Endometrial microvascular endothelial cells (primary cell): ENCODE measurements at regions not wholly inside any gene's neighbourhood (a gene's known extent, or its start where the extent isn't known, plus 50 kb on each side); places are given as distances from the start of the nearest gene placed in this dataset.

Source experiments
- in situ Hi-C: cut with HindIII; loops from 2 replicates; pipeline ENCODE4 v1.10.0; 2017; ENCODE audit warnings: low sequenced_read_pairs, low pct_unique_long_range_greater_than_20kb; ENCODE audit errors: inconsistent ontology term

- in situ Hi-C loops: no loop called here
These were observed 906.0 kb upstream of the ALCAM start for GRCh38 chr3:104460477-104461406.

- in situ Hi-C loops: no loop called here
These were observed 905.3 kb upstream of the ALCAM start for GRCh38 chr3:104461431-104461830.

- in situ Hi-C loops: no loop called here
These were observed 894.5 kb upstream of the ALCAM start for GRCh38 chr3:104472221-104472620.

- in situ Hi-C loops: no loop called here
These were observed 892.7 kb upstream of the ALCAM start for GRCh38 chr3:104474011-104474410.

- in situ Hi-C loops: no loop called here
These were observed 863.7 kb upstream of the ALCAM start for GRCh38 chr3:104503022-104503421.

- in situ Hi-C loops: no loop called here
These were observed 856.4 kb upstream of the ALCAM start for GRCh38 chr3:104510131-104510849.

- in situ Hi-C loops: no loop called here
These were observed 852.3 kb upstream of the ALCAM start for GRCh38 chr3:104514371-104514770.

- in situ Hi-C loops: no loop called here
These were observed 851.9 kb upstream of the ALCAM start for GRCh38 chr3:104514776-104515175.

GRCh38 chr3:104519068-104519467 is 847.6 kb upstream of the ALCAM start:
- in situ Hi-C loops: no loop called here

GRCh38 chr3:104519468-104520227 is 847.1 kb upstream of the ALCAM start:
- in situ Hi-C loops: no loop called here

GRCh38 chr3:104520228-104520655 is 846.5 kb upstream of the ALCAM start:
- in situ Hi-C loops: no loop called here

- in situ Hi-C loops: no loop called here
These were observed 844.9 kb upstream of the ALCAM start for GRCh38 chr3:104521606-104522336.

GRCh38 chr3:104523136-104523535 is 843.6 kb upstream of the ALCAM start:
- in situ Hi-C loops: no loop called here

GRCh38 chr3:104526901-104527401 is 839.8 kb upstream of the ALCAM start:
- in situ Hi-C loops: no loop called here

- in situ Hi-C loops: no loop called here
These were observed 835.8 kb upstream of the ALCAM start for GRCh38 chr3:104530934-104531333.

GRCh38 chr3:104536715-104537114 is 830.0 kb upstream of the ALCAM start:
- in situ Hi-C loops: no loop called here

GRCh38 chr3:104537323-104537722 is 829.4 kb upstream of the ALCAM start:
- in situ Hi-C loops: no loop called here

- in situ Hi-C loops: no loop called here
These were observed 820.4 kb upstream of the ALCAM start for GRCh38 chr3:104546301-104546700.

- in situ Hi-C loops: no loop called here
These were observed 819.7 kb upstream of the ALCAM start for GRCh38 chr3:104547031-104547430.
